HFF-Myc (cell line): ENCODE measurements at regions not wholly inside any gene's neighbourhood (a gene's known extent, or its start where the extent isn't known, plus 50 kb on each side); places are given as distances from the start of the nearest gene placed in this dataset.

ENCODE experiments used
- DNase-seq: peaks from one replicate; pipeline ENCODE4 v3.0.0-alpha.2; 2011; ENCODE audit warnings: low read depth; ENCODE audit errors: extremely low read depth
- H3K4me3 ChIP-seq: replicated peaks from 2 replicates; pipeline ENCODE4 v1.5.1; 2011; ENCODE audit warnings: low read depth, mild to moderate bottlenecking, control low read depth, low read length
- TF ChIP-seq, protein P1 (sequence below): IDR thresholded peaks from 2 replicates; pipeline ENCODE4 v1.5.1; 2012; ENCODE audit warnings: mild to moderate bottlenecking, low read depth, low read length, control low read depth; ENCODE audit errors: missing control alignments

DNA sequence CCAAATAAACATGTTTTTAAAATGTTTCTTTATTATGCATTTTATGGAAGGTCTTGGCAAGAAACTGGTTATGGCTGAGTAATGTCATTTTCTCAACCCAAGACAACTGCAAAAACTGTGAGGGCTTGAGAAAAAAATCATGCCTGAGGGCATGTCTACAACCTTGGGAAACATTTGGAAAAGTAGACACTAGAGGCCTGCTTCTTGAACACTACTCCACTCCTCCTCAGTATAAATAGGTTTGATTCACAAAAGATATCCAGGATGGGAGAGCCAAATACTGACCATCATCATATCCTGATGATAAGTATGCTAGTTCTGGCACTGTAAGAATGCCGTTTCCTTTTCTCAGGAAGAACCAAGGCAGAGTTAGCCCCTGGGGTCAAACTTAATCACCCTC is 71.1 kb downstream of the OSR1 start:
- TF ChIP-seq, protein P1, sequence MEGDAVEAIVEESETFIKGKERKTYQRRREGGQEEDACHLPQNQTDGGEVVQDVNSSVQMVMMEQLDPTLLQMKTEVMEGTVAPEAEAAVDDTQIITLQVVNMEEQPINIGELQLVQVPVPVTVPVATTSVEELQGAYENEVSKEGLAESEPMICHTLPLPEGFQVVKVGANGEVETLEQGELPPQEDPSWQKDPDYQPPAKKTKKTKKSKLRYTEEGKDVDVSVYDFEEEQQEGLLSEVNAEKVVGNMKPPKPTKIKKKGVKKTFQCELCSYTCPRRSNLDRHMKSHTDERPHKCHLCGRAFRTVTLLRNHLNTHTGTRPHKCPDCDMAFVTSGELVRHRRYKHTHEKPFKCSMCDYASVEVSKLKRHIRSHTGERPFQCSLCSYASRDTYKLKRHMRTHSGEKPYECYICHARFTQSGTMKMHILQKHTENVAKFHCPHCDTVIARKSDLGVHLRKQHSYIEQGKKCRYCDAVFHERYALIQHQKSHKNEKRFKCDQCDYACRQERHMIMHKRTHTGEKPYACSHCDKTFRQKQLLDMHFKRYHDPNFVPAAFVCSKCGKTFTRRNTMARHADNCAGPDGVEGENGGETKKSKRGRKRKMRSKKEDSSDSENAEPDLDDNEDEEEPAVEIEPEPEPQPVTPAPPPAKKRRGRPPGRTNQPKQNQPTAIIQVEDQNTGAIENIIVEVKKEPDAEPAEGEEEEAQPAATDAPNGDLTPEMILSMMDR, result no peak
- DNase-seq, result no peak
- H3K4me3 ChIP-seq, result no peak overlapping the region

DNA sequence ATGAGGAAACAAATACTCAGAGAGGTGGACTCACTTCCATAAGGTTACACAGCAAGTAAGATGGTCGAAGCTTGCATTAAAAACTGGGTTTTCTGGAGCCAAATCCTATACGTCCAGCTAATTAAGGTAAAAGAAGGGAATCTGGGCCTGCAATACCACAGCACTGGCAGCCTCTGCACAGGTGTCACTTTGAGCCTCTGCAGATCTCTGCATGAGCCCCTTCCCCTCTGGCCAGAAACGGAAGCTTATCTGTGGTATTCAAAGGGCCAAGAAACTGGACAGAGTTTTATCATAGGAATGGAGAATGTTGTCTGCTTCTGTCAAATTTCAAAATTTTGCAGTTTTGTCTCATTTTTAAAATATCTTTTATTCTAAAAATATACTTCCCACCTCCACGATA is 76.1 kb downstream of the OSR1 start:
- TF ChIP-seq, protein P1, result no peak
- no peak overlapping the region for H3K4me3 ChIP-seq
- DNase-seq, result no peak

DNA sequence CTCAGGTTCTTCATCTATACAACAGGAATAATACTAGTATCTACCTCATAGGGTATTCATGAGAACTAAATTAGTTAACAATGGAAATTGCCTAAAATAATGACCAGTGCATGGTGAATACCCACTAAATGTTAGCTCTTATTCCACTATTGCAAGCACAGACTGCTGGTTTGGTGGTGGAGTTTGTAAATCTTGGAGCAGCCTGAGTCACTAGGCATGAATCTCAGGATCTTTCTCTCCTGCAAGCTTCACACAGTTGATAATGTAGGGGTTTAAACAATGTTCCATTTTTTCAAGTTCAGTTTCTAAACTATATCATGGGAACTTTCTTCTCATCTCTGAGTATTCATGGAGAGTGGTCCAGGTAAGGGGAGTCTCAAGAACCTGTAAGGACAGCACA is 84.0 kb downstream of the OSR1 start:
- TF ChIP-seq, protein P1, result no peak
- no peak overlapping the region for H3K4me3 ChIP-seq
- no peak for DNase-seq

DNA sequence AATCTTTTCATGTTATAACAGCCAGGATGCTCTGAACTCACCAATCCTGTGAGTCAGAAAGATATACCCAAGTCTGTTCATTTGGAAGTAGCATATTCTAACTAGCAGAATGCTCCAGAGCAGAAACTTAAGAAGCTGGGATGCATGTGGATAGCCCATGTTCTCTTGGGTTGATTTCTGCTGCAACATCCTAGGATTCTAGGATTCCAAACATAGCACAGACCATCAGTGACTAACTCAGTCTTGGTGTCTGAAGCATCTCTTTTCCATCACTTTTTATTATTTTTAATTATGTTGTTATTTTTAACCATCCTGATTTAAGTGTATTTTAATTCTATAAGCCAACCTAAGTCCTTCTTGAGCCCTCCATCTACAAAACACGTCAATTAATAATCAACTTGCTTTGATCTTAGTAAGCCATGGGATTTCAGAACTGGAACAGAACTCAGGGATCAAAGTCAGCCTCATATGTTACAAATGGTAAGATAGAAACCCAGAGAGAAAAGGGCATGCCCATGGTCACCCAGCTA is 85.4 kb downstream of the OSR1 start:
- DNase-seq, result no peak
- no peak overlapping the region for H3K4me3 ChIP-seq
- TF ChIP-seq, protein P1, result no peak

DNA sequence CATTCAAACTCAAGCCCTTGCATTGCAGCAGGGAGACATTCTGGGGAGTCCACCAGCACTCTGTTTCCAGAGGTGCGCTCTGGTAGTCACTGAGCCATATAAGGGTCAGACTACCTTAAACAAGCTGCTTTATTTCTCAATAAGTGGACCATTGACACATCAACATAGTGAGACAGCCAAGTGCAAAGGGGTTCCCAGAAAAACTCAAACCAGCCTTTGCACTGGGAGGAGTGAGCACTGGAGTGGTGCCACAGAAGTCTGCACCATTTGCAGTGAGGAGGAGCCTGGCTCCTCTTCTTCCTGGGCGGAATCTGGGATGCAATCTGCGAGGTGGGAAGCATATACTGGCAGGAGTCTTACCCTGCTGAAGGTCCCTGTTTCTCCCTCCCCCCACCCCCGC is 86.4 kb downstream of the OSR1 start:
- TF ChIP-seq, protein P1, result no peak
- no peak overlapping the region for H3K4me3 ChIP-seq
- DNase-seq, result no peak

DNA sequence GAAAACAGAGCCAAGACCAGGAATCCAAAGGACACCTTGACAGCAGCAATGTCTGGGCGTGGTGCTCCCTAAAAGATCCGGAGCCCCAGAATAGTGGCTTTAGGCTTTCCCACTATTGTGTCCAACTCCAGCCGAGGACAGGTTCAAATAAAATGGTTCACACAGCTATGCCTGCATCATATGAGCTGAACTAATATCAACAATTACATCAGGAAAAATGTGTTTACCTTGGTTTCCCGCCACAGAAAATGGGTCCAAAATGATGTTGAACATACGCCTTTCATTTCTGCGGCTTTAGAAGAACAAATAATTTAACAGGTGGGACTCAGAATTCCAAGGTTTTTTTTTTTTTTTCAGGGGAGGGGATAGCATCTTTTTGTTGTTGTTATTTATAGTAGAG is 93.6 kb downstream of the OSR1 start:
- DNase-seq, result no peak
- TF ChIP-seq, protein P1, result no peak
- H3K4me3 ChIP-seq, result no peak overlapping the region

DNA sequence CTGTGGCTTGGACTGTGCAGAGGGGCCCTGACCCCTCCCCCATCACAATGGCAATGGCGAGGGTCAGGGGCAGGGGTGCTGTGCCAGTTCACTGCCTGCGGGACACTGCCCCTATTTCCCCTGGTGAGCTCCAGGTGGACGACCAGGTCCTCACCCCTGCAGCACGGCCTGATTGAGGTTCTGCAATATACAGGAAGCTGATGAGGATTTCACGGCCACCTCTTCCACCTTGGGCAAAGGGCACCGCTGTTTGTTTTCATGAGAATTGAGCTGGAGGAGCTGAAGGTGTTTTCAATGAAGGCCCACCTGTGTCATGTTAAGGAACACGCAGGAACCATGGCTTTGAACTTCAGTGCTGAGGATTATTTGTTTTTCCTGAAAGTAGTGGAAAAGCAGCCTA is 96.3 kb downstream of the OSR1 start:
- TF ChIP-seq, protein P1, result no peak
- DNase-seq, result no peak
- no peak overlapping the region for H3K4me3 ChIP-seq
